Gastroesophageal sphincter (tissue), 3 donors: ENCODE measurements at regions not wholly inside any gene's neighbourhood (a gene's known extent, or its start where the extent isn't known, plus 50 kb on each side); places are given as distances from the start of the nearest gene placed in this dataset.

Experiments used
- EP300 ChIP-seq: sonication (generic); formaldehyde crosslinking; IDR thresholded peaks from one replicate; pipeline ENCODE4 v1.6.1; 2017; ENCODE audit warnings: antibody characterized with exemption, mild to moderate bottlenecking
- TF ChIP-seq, protein P1 (sequence below), 4 experiments: fragments of 200-600 bp in 2 of 4; fragments of 450-650 bp in 2 of 4; sonication (generic) in 1 of 4; IDR thresholded peaks; one replicate each; pipeline ENCODE4 v1.5.1; 2017 to 2019; ENCODE audit warnings: antibody characterized with exemption in 4 of 4, mild to moderate bottlenecking in 2 of 4, moderate library complexity in 2 of 4

DNA sequence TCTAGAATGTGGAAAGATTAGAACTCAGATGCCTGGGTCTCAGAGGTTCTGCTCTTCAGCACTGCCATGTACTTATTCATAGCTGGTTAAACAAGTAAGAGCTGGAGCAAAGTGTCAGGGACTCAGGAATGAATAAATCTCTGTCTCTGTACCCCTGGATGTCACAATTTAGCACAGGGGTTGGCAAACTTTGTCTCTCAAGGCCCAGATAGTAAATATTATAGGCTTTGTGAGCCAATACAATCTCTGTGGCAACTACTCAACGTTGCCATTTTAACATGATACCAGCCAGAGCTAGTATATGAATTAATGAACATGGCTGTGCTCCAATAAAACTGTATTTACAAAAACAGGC lies 220.3 kb upstream of the MON1B start:
- TF ChIP-seq, protein P1, sequence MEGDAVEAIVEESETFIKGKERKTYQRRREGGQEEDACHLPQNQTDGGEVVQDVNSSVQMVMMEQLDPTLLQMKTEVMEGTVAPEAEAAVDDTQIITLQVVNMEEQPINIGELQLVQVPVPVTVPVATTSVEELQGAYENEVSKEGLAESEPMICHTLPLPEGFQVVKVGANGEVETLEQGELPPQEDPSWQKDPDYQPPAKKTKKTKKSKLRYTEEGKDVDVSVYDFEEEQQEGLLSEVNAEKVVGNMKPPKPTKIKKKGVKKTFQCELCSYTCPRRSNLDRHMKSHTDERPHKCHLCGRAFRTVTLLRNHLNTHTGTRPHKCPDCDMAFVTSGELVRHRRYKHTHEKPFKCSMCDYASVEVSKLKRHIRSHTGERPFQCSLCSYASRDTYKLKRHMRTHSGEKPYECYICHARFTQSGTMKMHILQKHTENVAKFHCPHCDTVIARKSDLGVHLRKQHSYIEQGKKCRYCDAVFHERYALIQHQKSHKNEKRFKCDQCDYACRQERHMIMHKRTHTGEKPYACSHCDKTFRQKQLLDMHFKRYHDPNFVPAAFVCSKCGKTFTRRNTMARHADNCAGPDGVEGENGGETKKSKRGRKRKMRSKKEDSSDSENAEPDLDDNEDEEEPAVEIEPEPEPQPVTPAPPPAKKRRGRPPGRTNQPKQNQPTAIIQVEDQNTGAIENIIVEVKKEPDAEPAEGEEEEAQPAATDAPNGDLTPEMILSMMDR (IDR thresholded peaks at IDR 0.05): no peak
- TF ChIP-seq EP300: no peak
